Stimulated activated naive CD8-positive, alpha-beta T cell treated with anti-CD3 and anti-CD28 coated beads, Interleukin-15, amount 100 ng/mL, for 72 hours (primary cell): ENCODE measurements at regions not wholly inside any gene's neighbourhood (a gene's known extent, or its start where the extent isn't known, plus 50 kb on each side); places are given as distances from the start of the nearest gene placed in this dataset.
"Not testable (repeated sequence)": the region's sequence is repeated elsewhere in the genome, so short reads cannot be mapped to it uniquely, and the experiment has no call there.

Source experiments
- ATAC-seq: fragments of 150-1000 bp; cut with Tn5 transposase; 2 replicates; pipeline ENCODE4 v1.10.0; 2021; ENCODE audit warnings: mild to moderate bottlenecking, moderate library complexity
- DNase-seq, 2 donors: peaks; one replicate each; pipeline ENCODE4 v3.0.0; 2021 to 2022
- H3K27ac Mint-ChIP-seq, 2 donors: one replicate each; pipeline ENCODE4 v1.8.0; 2022; ENCODE audit warnings: mild to moderate bottlenecking in 2 of 2, mixed read lengths in 2 of 2, moderate library complexity in 2 of 2
- H3K27me3 Mint-ChIP-seq: one replicate; pipeline ENCODE4 v1.8.0; 2022; ENCODE audit warnings: mixed read lengths
- H3K4me1 Mint-ChIP-seq: one replicate; pipeline ENCODE4 v1.8.0; 2022; ENCODE audit warnings: mild to moderate bottlenecking, mixed read lengths
- H3K4me3 Mint-ChIP-seq, 2 donors: one replicate each; pipeline ENCODE4 v1.8.0; 2022; ENCODE audit warnings: mild to moderate bottlenecking in 2 of 2, mixed read lengths in 2 of 2, moderate library complexity in 1 of 2
- H3K9me3 Mint-ChIP-seq, 2 donors: one replicate each; pipeline ENCODE4 v1.8.0; 2022; ENCODE audit warnings: mixed read lengths in 2 of 2

DNA sequence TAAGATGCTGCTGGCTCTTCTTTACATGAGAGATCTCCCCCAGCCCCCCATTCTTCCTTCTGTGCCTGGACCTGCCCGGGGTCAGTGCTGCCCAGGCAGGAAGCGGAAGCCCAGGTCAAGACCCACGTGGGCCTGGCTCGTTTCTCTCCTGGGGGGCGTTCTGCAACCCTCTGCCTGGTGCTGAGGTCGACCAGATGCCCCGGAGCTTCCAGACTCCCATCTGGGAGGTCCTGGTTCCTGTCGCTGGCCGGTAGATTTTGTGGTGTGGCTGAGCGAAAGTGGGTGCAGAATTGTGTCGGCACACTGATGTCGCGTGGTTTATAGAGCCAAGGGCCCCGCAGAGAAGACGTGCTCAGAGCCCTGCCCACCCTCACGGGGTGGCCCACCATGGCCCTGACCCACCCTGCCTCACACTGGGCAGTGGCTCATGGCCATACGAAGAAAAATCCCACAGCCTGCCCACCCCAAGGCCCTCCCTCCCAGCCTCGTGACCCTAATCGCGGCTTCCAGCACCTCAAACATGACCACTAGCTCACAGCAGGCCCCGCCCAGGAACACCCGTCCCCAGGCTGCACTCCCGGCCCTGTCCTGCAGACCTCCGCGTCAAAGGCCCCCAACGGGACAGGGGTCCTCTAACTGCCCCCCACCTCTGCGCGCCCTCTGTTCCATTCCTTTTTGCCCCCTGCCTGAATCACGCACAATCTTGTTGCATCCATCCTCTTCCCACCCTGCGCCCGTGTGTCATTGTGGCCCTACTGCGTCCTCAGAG, 443.2 kb upstream of the ZNF722 start:
- DNase-seq, H3K27me3 Mint-ChIP-seq, H3K4me1 Mint-ChIP-seq, H3K4me3 Mint-ChIP-seq, ATAC-seq, H3K9me3 Mint-ChIP-seq, H3K27ac Mint-ChIP-seq: not testable (repeated sequence)

DNA sequence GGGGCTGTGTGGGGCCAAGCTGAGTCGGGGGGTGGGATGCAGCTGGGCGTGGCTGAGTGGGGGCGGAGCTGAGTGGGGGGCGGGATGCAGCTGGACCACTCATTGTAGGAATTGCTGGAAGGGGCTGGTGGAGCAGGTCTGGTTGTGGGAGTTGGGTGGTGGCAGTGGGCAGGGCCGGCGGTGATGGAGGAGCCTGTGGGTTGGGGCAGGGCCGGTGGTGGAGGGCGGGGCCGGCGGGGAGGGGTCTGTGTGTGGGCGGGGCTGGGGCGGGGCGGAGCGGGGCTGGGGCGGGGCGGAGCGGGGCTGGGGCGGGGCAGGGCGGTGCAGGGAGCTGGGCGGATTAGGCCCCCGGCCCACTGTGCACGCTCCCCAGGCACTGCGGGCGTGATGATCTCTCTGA, 442.4 kb upstream of the ZNF722 start:
- H3K27ac Mint-ChIP-seq, H3K9me3 Mint-ChIP-seq, H3K27me3 Mint-ChIP-seq, H3K4me3 Mint-ChIP-seq, DNase-seq, H3K4me1 Mint-ChIP-seq: not testable (repeated sequence)
- peak; percentile 38 for ATAC-seq

DNA sequence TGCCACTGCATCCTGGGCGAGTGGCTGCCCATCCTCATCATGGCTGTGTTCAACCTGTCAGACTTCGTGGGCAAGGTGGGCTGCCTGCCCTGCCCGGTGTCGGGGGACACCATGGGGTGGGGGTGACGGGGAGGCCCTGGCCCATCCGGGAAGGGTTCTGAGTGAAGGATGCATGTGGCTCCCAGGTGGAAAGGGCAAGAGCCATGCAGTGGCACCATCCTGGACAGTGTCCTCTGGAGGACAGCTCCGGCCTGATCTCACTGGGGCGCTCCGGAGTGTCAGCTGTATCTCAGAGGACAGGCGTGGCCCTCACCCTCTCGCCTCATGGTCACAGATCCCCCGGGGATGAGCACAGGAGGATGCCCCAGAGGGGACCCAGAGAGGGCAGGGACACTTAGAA, 439.6 kb upstream of the ZNF722 start:
- not testable (repeated sequence) for H3K9me3 Mint-ChIP-seq, H3K4me3 Mint-ChIP-seq, DNase-seq, H3K4me1 Mint-ChIP-seq, H3K27ac Mint-ChIP-seq, H3K27me3 Mint-ChIP-seq
- peak; percentile 17 for ATAC-seq

GRCh38 chr7:63559826-63560465, 438.7 kb upstream of the ZNF722 start:
- H3K27ac Mint-ChIP-seq: peak overlapping the region in 1 of 2 donors; percentile 78
- DNase-seq, H3K4me3 Mint-ChIP-seq, H3K4me1 Mint-ChIP-seq, H3K27me3 Mint-ChIP-seq, ATAC-seq, H3K9me3 Mint-ChIP-seq: not testable (repeated sequence)

GRCh38 chr7:63561911-63562310, 436.7 kb upstream of the ZNF722 start:
- ATAC-seq, H3K9me3 Mint-ChIP-seq, DNase-seq, H3K27me3 Mint-ChIP-seq, H3K4me1 Mint-ChIP-seq, H3K4me3 Mint-ChIP-seq, H3K27ac Mint-ChIP-seq: not testable (repeated sequence)

DNA sequence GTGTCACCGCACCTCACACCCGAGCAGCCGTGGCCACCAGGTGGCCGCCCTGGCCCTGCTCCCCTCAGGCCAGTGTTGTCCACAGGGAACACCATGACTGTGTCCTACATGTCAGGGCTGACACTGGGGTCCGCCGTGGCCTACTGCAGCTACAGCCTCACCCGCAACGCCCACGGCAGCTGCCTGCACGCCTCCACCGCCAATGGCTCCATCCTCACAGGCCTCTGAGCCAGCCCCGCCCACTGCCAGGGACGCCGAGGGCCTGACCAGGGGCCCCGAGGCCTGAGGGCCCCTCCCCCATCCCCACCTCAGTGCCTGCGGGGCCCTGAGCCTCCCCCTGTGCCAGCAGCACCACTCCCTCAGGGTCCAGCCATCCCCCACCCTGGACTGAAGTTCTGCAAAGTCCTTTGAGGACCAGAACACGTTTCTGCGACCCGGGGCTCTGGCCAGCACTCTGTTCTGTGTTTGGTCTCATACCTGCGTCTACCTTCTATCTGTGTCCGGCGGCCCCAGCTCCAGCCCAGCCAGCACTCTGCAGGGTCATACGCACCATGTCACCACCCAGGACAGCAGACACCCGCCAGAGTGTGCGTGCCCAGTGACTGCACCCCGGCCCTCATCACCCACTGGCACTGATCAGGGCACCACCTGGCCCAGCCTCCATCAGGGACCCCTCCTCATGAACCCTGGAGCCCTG, 436.1 kb upstream of the ZNF722 start:
- peak; percentile 26 for ATAC-seq
- not testable (repeated sequence) for H3K27me3 Mint-ChIP-seq, DNase-seq, H3K4me3 Mint-ChIP-seq, H3K4me1 Mint-ChIP-seq, H3K27ac Mint-ChIP-seq, H3K9me3 Mint-ChIP-seq

- H3K9me3 Mint-ChIP-seq, H3K4me3 Mint-ChIP-seq, H3K27me3 Mint-ChIP-seq, DNase-seq, H3K4me1 Mint-ChIP-seq, H3K27ac Mint-ChIP-seq, ATAC-seq: not testable (repeated sequence)
These were observed 435.3 kb upstream of the ZNF722 start for GRCh38 chr7:63563151-63563940.

GRCh38 chr7:63564882-63565281, 433.8 kb upstream of the ZNF722 start:
- not testable (repeated sequence) for H3K9me3 Mint-ChIP-seq, H3K4me1 Mint-ChIP-seq, H3K27ac Mint-ChIP-seq, H3K27me3 Mint-ChIP-seq, H3K4me3 Mint-ChIP-seq, DNase-seq, ATAC-seq

DNA sequence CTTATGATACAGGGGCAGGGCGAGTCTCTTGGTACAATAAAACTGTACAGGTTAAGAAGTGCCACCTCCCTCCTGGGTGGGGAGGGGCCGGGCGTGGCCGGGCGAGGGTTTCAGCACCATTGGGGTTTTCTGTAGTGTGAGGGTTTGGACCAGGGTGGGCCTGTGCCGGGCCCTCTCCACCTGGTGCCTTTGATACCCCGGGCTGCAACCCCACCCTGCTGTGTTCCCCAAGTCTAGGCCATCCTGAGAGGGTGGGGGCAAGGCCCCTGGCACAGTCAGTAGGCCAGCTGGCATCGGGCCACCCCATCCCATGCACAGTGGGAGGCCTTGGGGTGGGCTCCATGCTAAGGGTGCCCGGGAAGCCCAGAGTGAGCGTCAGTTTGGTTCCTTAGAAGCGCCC, 431.8 kb upstream of the ZNF722 start:
- peaks cover 11 to 16% of the 10 kb centered on the region in 2 donors for H3K9me3 Mint-ChIP-seq
- peak; percentile 13 for ATAC-seq
- DNase-seq, H3K27me3 Mint-ChIP-seq, H3K4me1 Mint-ChIP-seq, H3K27ac Mint-ChIP-seq, H3K4me3 Mint-ChIP-seq: not testable (repeated sequence)

- not testable (repeated sequence) for H3K4me3 Mint-ChIP-seq, H3K27ac Mint-ChIP-seq, H3K4me1 Mint-ChIP-seq, H3K27me3 Mint-ChIP-seq, DNase-seq
- peak; percentile 24 for ATAC-seq
- H3K9me3 Mint-ChIP-seq: peaks cover 11 to 16% of the 10 kb centered on the region in 2 donors
These were observed 431.0 kb upstream of the ZNF722 start for GRCh38 chr7:63567636-63568035.

DNA sequence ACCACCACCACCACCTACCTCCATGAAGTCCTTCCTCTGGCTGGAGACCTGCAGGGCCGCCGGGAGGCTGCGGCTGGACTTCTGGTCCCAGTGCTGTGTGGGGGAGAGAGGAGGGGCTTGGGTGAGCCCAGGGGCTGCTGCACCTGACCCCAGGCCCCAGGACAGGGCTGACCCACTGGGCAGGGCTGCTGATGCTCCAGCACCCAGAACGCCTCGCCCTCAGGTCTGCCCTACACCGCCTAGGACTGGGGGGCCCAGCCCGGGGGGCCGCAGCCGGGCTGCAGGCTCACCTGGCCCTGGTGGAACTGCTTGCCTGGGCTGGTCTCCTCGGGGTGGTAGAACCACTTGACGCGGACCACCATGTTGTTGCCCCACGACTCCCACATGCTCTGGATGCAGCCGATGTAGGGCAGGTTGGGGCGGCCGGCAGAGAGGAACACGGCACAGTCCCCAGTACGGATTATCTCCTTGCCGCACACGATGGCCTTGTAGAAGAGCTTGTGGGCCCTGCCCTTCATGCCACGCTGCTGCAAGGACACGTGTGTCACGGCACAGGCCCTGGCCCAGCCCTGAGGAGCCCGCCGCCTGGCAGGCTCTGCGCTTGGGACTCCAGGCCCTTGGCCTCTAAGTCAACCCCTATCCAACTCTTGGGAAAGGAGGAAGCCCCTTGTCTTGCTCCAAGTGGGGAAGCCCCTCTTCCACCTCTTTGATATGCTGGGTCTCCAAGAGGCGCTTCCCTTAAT, 429.9 kb upstream of the ZNF722 start:
- not testable (repeated sequence) for H3K4me1 Mint-ChIP-seq, DNase-seq, H3K4me3 Mint-ChIP-seq, H3K27me3 Mint-ChIP-seq, H3K27ac Mint-ChIP-seq
- H3K9me3 Mint-ChIP-seq: peaks cover 11 to 16% of the 10 kb centered on the region in 2 donors
- ATAC-seq: peak; percentile 39

DNA sequence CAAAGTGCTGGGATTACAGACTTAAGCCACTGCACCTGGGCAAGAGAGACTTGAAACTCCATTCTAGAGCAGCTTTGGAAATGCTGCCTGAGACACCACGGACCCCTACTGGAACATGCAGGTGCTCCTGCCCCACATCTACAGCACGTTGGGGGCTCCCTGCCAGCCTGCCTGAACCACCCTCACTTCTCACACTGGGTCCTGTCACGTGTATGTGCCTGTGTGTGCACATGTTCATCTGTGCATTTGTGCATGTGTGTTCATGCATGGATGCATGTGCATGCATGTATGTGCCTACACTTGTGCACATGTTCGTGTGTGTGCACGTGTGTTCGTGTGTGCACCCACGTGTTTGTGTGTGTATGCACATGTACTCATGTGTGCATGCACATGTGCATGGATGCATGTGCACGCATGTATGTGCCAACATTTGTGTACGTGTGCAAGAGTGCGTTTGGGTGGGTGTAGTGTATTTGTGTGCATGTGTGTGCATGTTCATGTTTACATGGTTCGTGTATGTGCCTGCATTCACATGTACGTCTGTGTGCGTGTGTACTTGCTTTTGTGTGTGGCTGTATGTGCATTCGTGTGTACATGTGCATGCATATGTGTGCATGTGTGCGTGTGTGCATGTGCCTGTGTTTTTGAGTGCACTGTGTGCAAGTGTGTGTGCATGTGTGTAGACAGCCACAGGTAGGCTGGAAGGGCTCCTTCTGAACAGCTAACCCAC, 428.1 kb upstream of the ZNF722 start:
- peaks cover 11 to 16% of the 10 kb centered on the region in 2 donors for H3K9me3 Mint-ChIP-seq
- not testable (repeated sequence) for H3K4me3 Mint-ChIP-seq, H3K27ac Mint-ChIP-seq, ATAC-seq, H3K4me1 Mint-ChIP-seq, H3K27me3 Mint-ChIP-seq, DNase-seq

DNA sequence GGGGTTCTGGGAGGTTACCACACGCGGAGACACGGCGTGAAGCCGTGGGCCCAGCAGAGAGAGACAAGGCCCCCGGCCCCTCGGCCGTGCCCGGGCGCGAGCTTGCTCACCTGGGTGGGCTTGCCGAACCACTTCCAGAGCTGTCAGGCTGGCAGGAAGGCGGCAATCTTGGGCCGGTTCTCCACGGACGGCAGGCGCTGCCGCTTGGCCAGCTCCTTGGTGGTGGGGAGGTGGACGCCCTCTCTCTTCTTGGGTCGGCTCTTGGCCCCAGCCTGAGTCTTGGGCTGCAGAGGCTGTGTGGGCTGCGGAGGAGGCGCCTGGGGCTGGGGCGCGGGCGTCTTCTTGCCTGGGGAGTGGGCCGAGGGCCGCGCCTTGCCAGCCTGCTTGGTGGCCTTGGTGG, 426.5 kb upstream of the ZNF722 start:
- H3K27ac Mint-ChIP-seq, H3K4me1 Mint-ChIP-seq: not testable (repeated sequence)

GRCh38 chr7:63572956-63573355, 425.7 kb upstream of the ZNF722 start:
- peaks cover 8 to 22% of the 10 kb centered on the region in 2 donors for H3K9me3 Mint-ChIP-seq
- DNase-seq, H3K4me1 Mint-ChIP-seq, H3K27me3 Mint-ChIP-seq, H3K27ac Mint-ChIP-seq, H3K4me3 Mint-ChIP-seq, ATAC-seq: not testable (repeated sequence)

More for the DNA sequence above, 426.5 kb upstream of the ZNF722 start:
- peak; percentile 44 for ATAC-seq
- H3K4me3 Mint-ChIP-seq, H3K27me3 Mint-ChIP-seq, DNase-seq: not testable (repeated sequence)
- H3K9me3 Mint-ChIP-seq: peaks cover 11 to 23% of the 10 kb centered on the region in 2 donors
